GM12892 (cell line): ENCODE measurements at regions not wholly inside any gene's neighbourhood (a gene's known extent, or its start where the extent isn't known, plus 50 kb on each side); places are given as distances from the start of the nearest gene placed in this dataset.

Source experiments
- DNase-seq: peaks from one replicate; pipeline ENCODE4 v3.0.0; 2011; ENCODE audit not compliant: insufficient read length
- FAIRE-seq: peaks from 2 replicates; lab custom pipeline; 2011; peaks lifted over from hg19 to GRCh38; lab: Jason Lieb, UNC
- POLR2A ChIP-seq: IDR thresholded peaks from 2 replicates; pipeline ENCODE4 v1.6.1; 2011; ENCODE audit warnings: low read depth, low read length, control low read depth
- POLR2AphosphoS5 ChIP-seq: IDR thresholded peaks from 2 replicates; pipeline ENCODE4 v1.6.1; 2011; ENCODE audit warnings: low read depth, low read length, control low read depth
- TAF1 ChIP-seq: IDR thresholded peaks from 2 replicates; pipeline ENCODE4 v1.6.1; 2011; ENCODE audit warnings: low read depth, mild to moderate bottlenecking, control low read depth, low read length, borderline replicate concordance

- FAIRE-seq = no peak
- TF ChIP-seq TAF1 (no peak), POLR2A (no peak), POLR2AphosphoS5 (no peak)
- no peak for DNase-seq
Observed at GRCh38 chr15:94791008-94791407, 559.6 kb downstream of the MCTP2 start.

- DNase-seq (no peak), FAIRE-seq (no peak)
- no peak for TF ChIP-seq POLR2AphosphoS5
- TF ChIP-seq POLR2A = no peak
- TF ChIP-seq TAF1 = no peak
Observed at GRCh38 chr15:94791510-94791909, 560.1 kb downstream of the MCTP2 start.

GRCh38 chr15:94792196-94792595, 560.8 kb downstream of the MCTP2 start:
- TF ChIP-seq POLR2AphosphoS5 = no peak
- TF ChIP-seq POLR2A = no peak
- TF ChIP-seq TAF1 = no peak
- DNase-seq (no peak), FAIRE-seq (no peak)

- DNase-seq = no peak
- TF ChIP-seq TAF1 (no peak), POLR2AphosphoS5 (no peak), POLR2A (no peak)
- no peak for FAIRE-seq
Observed at GRCh38 chr15:94793207-94793606, 561.8 kb downstream of the MCTP2 start.

- no peak for DNase-seq
Observed at GRCh38 chr15:94793641-94794040, 562.3 kb downstream of the MCTP2 start.

GRCh38 chr15:94804613-94805012, 573.3 kb downstream of the MCTP2 start:
- no peak for TF ChIP-seq POLR2A
- TF ChIP-seq TAF1 = no peak
- no peak for TF ChIP-seq POLR2AphosphoS5
- no peak for DNase-seq
- FAIRE-seq = no peak

More at GRCh38 chr15:94793641-94794040, 562.3 kb downstream of the MCTP2 start:
- TF ChIP-seq POLR2A (no peak), TAF1 (no peak), POLR2AphosphoS5 (no peak)
- FAIRE-seq = no peak

- TF ChIP-seq TAF1 (no peak), POLR2AphosphoS5 (no peak), POLR2A (no peak)
- DNase-seq (no peak), FAIRE-seq (no peak)
Observed at GRCh38 chr15:94815110-94815731, 583.9 kb downstream of the MCTP2 start.

- DNase-seq (no peak), FAIRE-seq (no peak)
- TF ChIP-seq POLR2A (no peak), TAF1 (no peak), POLR2AphosphoS5 (no peak)
Observed at GRCh38 chr15:94815914-94816313, 584.6 kb downstream of the MCTP2 start.

GRCh38 chr15:94829887-94830884, 598.8 kb downstream of the MCTP2 start:
- TF ChIP-seq POLR2A (no peak), POLR2AphosphoS5 (no peak), TAF1 (no peak)
- FAIRE-seq = no peak
- no peak for DNase-seq

- TF ChIP-seq POLR2A (no peak), POLR2AphosphoS5 (no peak), TAF1 (no peak)
- no peak for DNase-seq
- no peak for FAIRE-seq
Observed at GRCh38 chr15:94834000-94834399, 602.6 kb downstream of the MCTP2 start.

- DNase-seq = no peak
- TF ChIP-seq POLR2A = no peak
- no peak for TF ChIP-seq TAF1
- no peak for TF ChIP-seq POLR2AphosphoS5
- FAIRE-seq = no peak
Observed at GRCh38 chr15:94834494-94834893, 603.1 kb downstream of the MCTP2 start.
